Liver (tissue), 8 donors: ENCODE measurements at regions not wholly inside any gene's neighbourhood (a gene's known extent, or its start where the extent isn't known, plus 50 kb on each side); places are given as distances from the start of the nearest gene placed in this dataset.

ENCODE experiments used
- DNase-seq: peaks from one replicate; pipeline ENCODE4 v3.0.0-alpha.2; 2017; ENCODE audit warnings: low spot score
- H3K27ac ChIP-seq, 2 donors: one replicate each; pipeline ENCODE4 v1.7.0; 2013; ENCODE audit warnings: inconsistent platforms in 2 of 2, low read length in 2 of 2, control low read depth in 1 of 2, low read depth in 1 of 2, mild to moderate bottlenecking in 1 of 2
- H3K27me3 ChIP-seq, 4 donors: one replicate each; pipeline versions ENCODE4 v1.6.1 to v1.7.0; 2013; ENCODE audit warnings: low read length in 3 of 4, inconsistent platforms in 1 of 4, mild to moderate bottlenecking in 1 of 4, moderate library complexity in 1 of 4; ENCODE audit not compliant: control insufficient read depth in 4 of 4, insufficient read depth in 4 of 4
- H3K36me3 ChIP-seq, 4 donors: one replicate each; pipeline versions ENCODE4 v1.6.1 to v1.7.0; 2013; ENCODE audit warnings: low read length in 3 of 4, mild to moderate bottlenecking in 3 of 4, low read depth in 1 of 4, moderate library complexity in 1 of 4; ENCODE audit not compliant: control insufficient read depth in 4 of 4, insufficient read depth in 3 of 4
- H3K4me1 ChIP-seq, 4 donors: one replicate each; pipeline versions ENCODE4 v1.6.1 to v1.7.0; 2013; ENCODE audit warnings: low read length in 3 of 4, mild to moderate bottlenecking in 3 of 4, moderate library complexity in 1 of 4; ENCODE audit not compliant: control insufficient read depth in 4 of 4, insufficient read depth in 4 of 4
- H3K4me3 ChIP-seq, 3 donors: one replicate each; pipeline versions ENCODE4 v1.6.1 to v1.7.0; 2013; ENCODE audit warnings: low read length in 3 of 3, control low read depth in 1 of 3, low read depth in 1 of 3, mild to moderate bottlenecking in 1 of 3
- H3K9ac ChIP-seq, 2 donors: one replicate each; pipeline ENCODE4 v1.7.0; 2013; ENCODE audit warnings: low read length in 2 of 2, mild to moderate bottlenecking in 2 of 2, moderate library complexity in 2 of 2, control low read depth in 1 of 2, low read depth in 1 of 2
- H3K9me3 ChIP-seq, 4 donors: one replicate each; pipeline versions ENCODE4 v1.6.1 to v1.7.0; 2013; ENCODE audit warnings: low read length in 3 of 4; ENCODE audit not compliant: control insufficient read depth in 4 of 4
- CTCF ChIP-seq: fragments of 150-350 bp; IDR thresholded peaks from 2 replicates; pipeline ENCODE4 v1.5.1; 2017; ENCODE audit warnings: improper control_type of control experiment, low read depth, low read length; ENCODE audit not compliant: missing input control
- EGR1 ChIP-seq, 2 donors: IDR thresholded peaks; 2 replicates each; pipeline ENCODE4 v1.6.1; 2016 to 2018; ENCODE audit warnings: antibody characterized with exemption in 2 of 2, low read depth in 2 of 2
- FOXA1 ChIP-seq: IDR thresholded peaks from 2 replicates; pipeline ENCODE4 v1.6.1; 2016; ENCODE audit warnings: antibody characterized with exemption
- FOXA2 ChIP-seq: IDR thresholded peaks from 2 replicates; pipeline ENCODE4 v1.6.1; 2016; ENCODE audit warnings: antibody characterized with exemption
- GABPA ChIP-seq, 2 donors: IDR thresholded peaks in 1 of 2; conservative IDR thresholded peaks in 1 of 2; 2 replicates each; pipeline ENCODE4 v1.6.1; 2016; ENCODE audit warnings: antibody characterized with exemption in 2 of 2, mild to moderate bottlenecking in 1 of 2, moderate library complexity in 1 of 2
- HNF4A ChIP-seq, 2 donors: conservative IDR thresholded peaks; 2 replicates each; pipeline ENCODE4 v1.6.1; 2016; ENCODE audit warnings: antibody characterized with exemption in 2 of 2, mild to moderate bottlenecking in 2 of 2
- HNF4G ChIP-seq: IDR thresholded peaks from 2 replicates; pipeline ENCODE4 v1.6.1; 2016; ENCODE audit warnings: antibody characterized with exemption
- JUND ChIP-seq, 2 donors: IDR thresholded peaks; 2 replicates each; pipeline ENCODE4 v1.6.1; 2016; ENCODE audit warnings: antibody characterized with exemption in 2 of 2
- MAX ChIP-seq: IDR thresholded peaks from 2 replicates; pipeline ENCODE4 v1.6.1; 2016; ENCODE audit warnings: antibody characterized with exemption
- NR2F2 ChIP-seq: IDR thresholded peaks from 2 replicates; pipeline ENCODE4 v1.6.1; 2016; ENCODE audit warnings: antibody characterized with exemption
- RAD21 ChIP-seq, 2 donors: IDR thresholded peaks; 2 replicates each; pipeline ENCODE4 v1.6.1; 2016; ENCODE audit warnings: antibody characterized with exemption in 2 of 2, mild to moderate bottlenecking in 2 of 2
- RXRA ChIP-seq, 2 donors: IDR thresholded peaks; 2 replicates each; pipeline ENCODE4 v1.6.1; 2017 to 2018; ENCODE audit warnings: antibody characterized with exemption in 2 of 2, mild to moderate bottlenecking in 1 of 2
- SP1 ChIP-seq: IDR thresholded peaks from 2 replicates; pipeline ENCODE4 v1.6.1; 2018; ENCODE audit warnings: antibody characterized with exemption, mild to moderate bottlenecking
- YY1 ChIP-seq: IDR thresholded peaks from 2 replicates; pipeline ENCODE4 v1.6.1; 2016; ENCODE audit warnings: antibody characterized with exemption, mild to moderate bottlenecking
- ZBTB33 ChIP-seq: IDR thresholded peaks from 2 replicates; pipeline ENCODE4 v1.6.1; 2016; ENCODE audit warnings: antibody characterized with exemption
- WGBS: extraction: QIAGEN DNeasy Blood & Tissue Kit; methylation state at CpG from one replicate; pipeline ENCODE4 v1.1.7; 2013; 5-methylcytosine and 5-hydroxymethylcytosine counted together
- TF ChIP-seq, protein P1 (sequence below): IDR thresholded peaks from 2 replicates; pipeline ENCODE4 v1.6.1; 2016; ENCODE audit warnings: antibody characterized with exemption
- TF ChIP-seq, protein P2 (sequence below): IDR thresholded peaks from 2 replicates; pipeline ENCODE4 v1.6.1; 2016; ENCODE audit warnings: antibody characterized with exemption, mild to moderate bottlenecking
- donor health status: healthy.
- donor health status: healthy.
- donor health status: healthy.
- donor health status: healthy.
- donor health status: healthy.

DNA sequence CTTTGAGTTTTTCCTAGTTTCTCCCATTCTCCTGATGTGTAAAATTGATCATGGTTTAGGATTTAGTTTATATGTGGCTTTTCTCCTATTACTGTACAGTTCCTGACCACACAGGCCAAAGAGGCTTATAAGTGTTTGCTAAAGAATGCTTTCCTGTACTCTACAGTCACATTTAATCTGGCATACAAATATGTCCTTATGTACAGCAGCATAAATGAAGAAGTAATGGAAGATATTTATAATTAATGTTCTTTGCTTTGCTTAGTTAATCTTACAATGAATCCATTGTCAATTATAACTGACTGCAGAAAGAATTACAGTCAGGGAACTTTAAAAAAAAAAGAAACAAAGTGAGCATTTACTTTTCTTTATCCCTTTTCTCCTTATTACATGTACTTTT is 293.9 kb downstream of the KCNC2 start:
- Histone ChIP-seq H3K9ac (no peak overlapping the region), H3K36me3 (no peaks in the 10 kb centered on the region), H3K27me3 (no peaks in the 10 kb centered on the region), H3K4me3 (no peak overlapping the region), H3K27ac (no peak overlapping the region), H3K9me3 (no peaks in the 10 kb centered on the region), H3K4me1 (no peaks in the 10 kb centered on the region)
- TF ChIP-seq SP1 = no peak
- no peak for DNase-seq

- Histone ChIP-seq H3K27ac (no peak overlapping the region), H3K4me3 (no peak overlapping the region), H3K27me3 (no peaks in the 10 kb centered on the region), H3K36me3 (no peaks in the 10 kb centered on the region), H3K9me3 (no peaks in the 10 kb centered on the region), H3K4me1 (peaks cover 0 to 3% (median 2%) of the 10 kb centered on the region in 4 donors), H3K9ac (no peak overlapping the region)
- no peak for DNase-seq
- no peak for TF ChIP-seq SP1
- TF ChIP-seq HNF4G = no peak
- no peak for TF ChIP-seq RAD21 (IDR thresholded peaks at IDR 0.05)
- TF ChIP-seq, protein P1, sequence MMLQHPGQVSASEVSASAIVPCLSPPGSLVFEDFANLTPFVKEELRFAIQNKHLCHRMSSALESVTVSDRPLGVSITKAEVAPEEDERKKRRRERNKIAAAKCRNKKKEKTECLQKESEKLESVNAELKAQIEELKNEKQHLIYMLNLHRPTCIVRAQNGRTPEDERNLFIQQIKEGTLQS = no peak
- no peak for TF ChIP-seq YY1
- TF ChIP-seq FOXA2 = no peak
- TF ChIP-seq GABPA (IDR thresholded peaks at IDR 0.05 in 1 of 2, conservative IDR thresholded peaks at IDR 0.05 in 1 of 2) = no peak
- no peak for TF ChIP-seq RXRA (IDR thresholded peaks at IDR 0.05)
- no peak for TF ChIP-seq FOXA1
- no peak for TF ChIP-seq CTCF
- TF ChIP-seq HNF4A (conservative IDR thresholded peaks at IDR 0.05) = no peak
Observed at GRCh38 chr12:74917743-74918142, 291.9 kb downstream of the KCNC2 start.

DNA sequence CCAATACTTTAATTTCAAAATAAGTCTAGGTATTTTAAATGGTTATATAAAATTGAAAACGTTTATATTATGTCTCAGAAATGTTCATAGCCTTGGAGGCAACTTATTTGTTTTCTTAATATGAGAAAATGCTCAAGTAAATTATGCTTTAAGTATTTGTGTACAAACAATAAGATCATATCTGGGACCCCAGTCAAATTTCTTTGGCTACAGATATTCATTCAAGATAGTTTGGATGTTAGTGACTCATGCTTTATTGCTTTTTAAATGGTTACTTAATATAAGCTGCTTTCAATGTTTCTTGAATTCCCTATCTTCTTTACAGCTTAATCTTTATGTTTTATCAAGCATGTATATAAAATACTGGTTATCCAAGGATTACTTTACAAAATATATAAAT is 291.3 kb downstream of the KCNC2 start:
- DNase-seq = no peak
- 17% methylated on average over 1 of the region's 1 CpG for whole genome bisulfite sequencing
- no peaks in the 10 kb centered on the region for H3K9me3 ChIP-seq

More for the DNA sequence above, 291.3 kb downstream of the KCNC2 start:
- no peak overlapping the region for H3K9ac ChIP-seq
- no peaks in the 10 kb centered on the region for H3K27me3 ChIP-seq
- no peaks in the 10 kb centered on the region for H3K36me3 ChIP-seq
- no peak for TF ChIP-seq NR2F2
- TF ChIP-seq CTCF = no peak
- TF ChIP-seq, protein P2, sequence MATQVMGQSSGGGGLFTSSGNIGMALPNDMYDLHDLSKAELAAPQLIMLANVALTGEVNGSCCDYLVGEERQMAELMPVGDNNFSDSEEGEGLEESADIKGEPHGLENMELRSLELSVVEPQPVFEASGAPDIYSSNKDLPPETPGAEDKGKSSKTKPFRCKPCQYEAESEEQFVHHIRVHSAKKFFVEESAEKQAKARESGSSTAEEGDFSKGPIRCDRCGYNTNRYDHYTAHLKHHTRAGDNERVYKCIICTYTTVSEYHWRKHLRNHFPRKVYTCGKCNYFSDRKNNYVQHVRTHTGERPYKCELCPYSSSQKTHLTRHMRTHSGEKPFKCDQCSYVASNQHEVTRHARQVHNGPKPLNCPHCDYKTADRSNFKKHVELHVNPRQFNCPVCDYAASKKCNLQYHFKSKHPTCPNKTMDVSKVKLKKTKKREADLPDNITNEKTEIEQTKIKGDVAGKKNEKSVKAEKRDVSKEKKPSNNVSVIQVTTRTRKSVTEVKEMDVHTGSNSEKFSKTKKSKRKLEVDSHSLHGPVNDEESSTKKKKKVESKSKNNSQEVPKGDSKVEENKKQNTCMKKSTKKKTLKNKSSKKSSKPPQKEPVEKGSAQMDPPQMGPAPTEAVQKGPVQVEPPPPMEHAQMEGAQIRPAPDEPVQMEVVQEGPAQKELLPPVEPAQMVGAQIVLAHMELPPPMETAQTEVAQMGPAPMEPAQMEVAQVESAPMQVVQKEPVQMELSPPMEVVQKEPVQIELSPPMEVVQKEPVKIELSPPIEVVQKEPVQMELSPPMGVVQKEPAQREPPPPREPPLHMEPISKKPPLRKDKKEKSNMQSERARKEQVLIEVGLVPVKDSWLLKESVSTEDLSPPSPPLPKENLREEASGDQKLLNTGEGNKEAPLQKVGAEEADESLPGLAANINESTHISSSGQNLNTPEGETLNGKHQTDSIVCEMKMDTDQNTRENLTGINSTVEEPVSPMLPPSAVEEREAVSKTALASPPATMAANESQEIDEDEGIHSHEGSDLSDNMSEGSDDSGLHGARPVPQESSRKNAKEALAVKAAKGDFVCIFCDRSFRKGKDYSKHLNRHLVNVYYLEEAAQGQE = no peak
- no peak for TF ChIP-seq YY1
- no peak for TF ChIP-seq JUND (IDR thresholded peaks at IDR 0.05)
- TF ChIP-seq RAD21 (IDR thresholded peaks at IDR 0.05) = no peak
- no peak for TF ChIP-seq GABPA (IDR thresholded peaks at IDR 0.05 in 1 of 2, conservative IDR thresholded peaks at IDR 0.05 in 1 of 2)
- TF ChIP-seq HNF4G = no peak
- TF ChIP-seq RXRA (IDR thresholded peaks at IDR 0.05) = no peak
- no peak for TF ChIP-seq SP1
- no peak for TF ChIP-seq MAX
- TF ChIP-seq, protein P1 = no peak
- no peak for TF ChIP-seq FOXA1
- no peak for TF ChIP-seq EGR1 (IDR thresholded peaks at IDR 0.05; ENCODE audit: low read depth in 2 of 2)
- no peak for TF ChIP-seq HNF4A (conservative IDR thresholded peaks at IDR 0.05)
- no peak for TF ChIP-seq ZBTB33
- H3K4me1 ChIP-seq = peaks cover 0 to 7% (median 3%) of the 10 kb centered on the region in 4 donors
- no peak overlapping the region for H3K4me3 ChIP-seq
- no peak overlapping the region for H3K27ac ChIP-seq
